Left lung (tissue), 4 donors: ENCODE measurements at regions not wholly inside any gene's neighbourhood (a gene's known extent, or its start where the extent isn't known, plus 50 kb on each side); places are given as distances from the start of the nearest gene placed in this dataset.

Experiments
- ATAC-seq: fragments of 200-7000 bp; cut with Tn5 transposase; one replicate; pipeline ENCODE4 v1.9.1; 2020; ENCODE audit warnings: moderate library complexity
- DNase-seq, 4 donors: peaks; one replicate each; pipeline ENCODE4 v3.0.0-alpha.2; 2013 to 2020
- H3K27ac ChIP-seq, 2 donors: fragments of 200-600 bp; sonication (generic) in 1 of 2; one replicate each; pipeline versions ENCODE4 v1.5.0 to v1.8.0; 2020 to 2021
- H3K27me3 ChIP-seq, 2 donors: fragments of 200-600 bp; sonication (generic) in 1 of 2; one replicate each; pipeline versions ENCODE4 v1.5.0 to v1.8.0; 2020 to 2021
- H3K36me3 ChIP-seq, 2 donors: fragments of 200-600 bp; sonication (generic) in 1 of 2; one replicate each; pipeline versions ENCODE4 v1.5.0 to v1.8.0; 2020 to 2021
- H3K4me1 ChIP-seq, 2 donors: fragments of 200-600 bp; one replicate each; pipeline ENCODE4 v1.8.0; 2021
- H3K4me3 ChIP-seq, 2 donors: fragments of 200-600 bp; sonication (generic) in 1 of 2; one replicate each; pipeline versions ENCODE4 v1.5.0 to v1.8.0; 2020 to 2021; ENCODE audit warnings: mild to moderate bottlenecking in 1 of 2
- H3K9me3 ChIP-seq, 2 donors: fragments of 200-600 bp; sonication (generic) in 1 of 2; one replicate each; pipeline versions ENCODE4 v1.5.0 to v1.8.0; 2020 to 2021
- intact Hi-C, 2 donors: fragments of 100-400 bp; cut with DNase I; formaldehyde crosslinking; loops; one replicate each; pipeline versions ENCODE4 v1.11.2 to v1.14.2; 2022
- TF ChIP-seq, protein P1 (sequence below), 2 donors: fragments of 200-600 bp; sonication (generic) in 1 of 2; IDR thresholded peaks; one replicate each; pipeline versions ENCODE4 v1.5.0 to v1.8.0; 2021; ENCODE audit warnings: antibody characterized with exemption in 2 of 2
- donor health status: DM: no; HTN: yes; CAD: no.
- donor health status: DM: no; HTN: no; CAD: no.

GRCh38 chr17:77419095-77419494, 278.3 kb downstream of the SEC14L1 start:
- Histone ChIP-seq H3K27me3 (no peaks in the 10 kb centered on the region), H3K27ac (no peak overlapping the region), H3K9me3 (no peaks in the 10 kb centered on the region), H3K4me1 (peaks cover 33 to 75% of the 10 kb centered on the region in 2 donors), H3K4me3 (no peak overlapping the region), H3K36me3 (peaks cover 0 to 18% of the 10 kb centered on the region in 2 donors)
- DNase-seq: peak in 1 of 4 donors; percentile 47
- intact Hi-C loops: no loop called here
- no peak for ATAC-seq
- TF ChIP-seq, protein P1, sequence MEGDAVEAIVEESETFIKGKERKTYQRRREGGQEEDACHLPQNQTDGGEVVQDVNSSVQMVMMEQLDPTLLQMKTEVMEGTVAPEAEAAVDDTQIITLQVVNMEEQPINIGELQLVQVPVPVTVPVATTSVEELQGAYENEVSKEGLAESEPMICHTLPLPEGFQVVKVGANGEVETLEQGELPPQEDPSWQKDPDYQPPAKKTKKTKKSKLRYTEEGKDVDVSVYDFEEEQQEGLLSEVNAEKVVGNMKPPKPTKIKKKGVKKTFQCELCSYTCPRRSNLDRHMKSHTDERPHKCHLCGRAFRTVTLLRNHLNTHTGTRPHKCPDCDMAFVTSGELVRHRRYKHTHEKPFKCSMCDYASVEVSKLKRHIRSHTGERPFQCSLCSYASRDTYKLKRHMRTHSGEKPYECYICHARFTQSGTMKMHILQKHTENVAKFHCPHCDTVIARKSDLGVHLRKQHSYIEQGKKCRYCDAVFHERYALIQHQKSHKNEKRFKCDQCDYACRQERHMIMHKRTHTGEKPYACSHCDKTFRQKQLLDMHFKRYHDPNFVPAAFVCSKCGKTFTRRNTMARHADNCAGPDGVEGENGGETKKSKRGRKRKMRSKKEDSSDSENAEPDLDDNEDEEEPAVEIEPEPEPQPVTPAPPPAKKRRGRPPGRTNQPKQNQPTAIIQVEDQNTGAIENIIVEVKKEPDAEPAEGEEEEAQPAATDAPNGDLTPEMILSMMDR (IDR thresholded peaks at IDR 0.05): no peak

GRCh38 chr17:77419547-77420094, 278.9 kb downstream of the SEC14L1 start:
- intact Hi-C loops: loop anchor here in 1 of 2 donors (10.0 kb wide), 1 partner anchor 95 kb away; no protein-coding TSS in a partner anchor
- Histone ChIP-seq H3K27me3 (no peaks in the 10 kb centered on the region), H3K9me3 (no peaks in the 10 kb centered on the region), H3K4me1 (peaks cover 39 to 80% of the 10 kb centered on the region in 2 donors), H3K27ac (no peak overlapping the region), H3K36me3 (peaks cover 0 to 18% of the 10 kb centered on the region in 2 donors), H3K4me3 (no peak overlapping the region)
- ATAC-seq: no peak
- TF ChIP-seq, protein P1 (IDR thresholded peaks at IDR 0.05): no peak
- DNase-seq: peak in 1 of 4 donors; percentile 37

DNA sequence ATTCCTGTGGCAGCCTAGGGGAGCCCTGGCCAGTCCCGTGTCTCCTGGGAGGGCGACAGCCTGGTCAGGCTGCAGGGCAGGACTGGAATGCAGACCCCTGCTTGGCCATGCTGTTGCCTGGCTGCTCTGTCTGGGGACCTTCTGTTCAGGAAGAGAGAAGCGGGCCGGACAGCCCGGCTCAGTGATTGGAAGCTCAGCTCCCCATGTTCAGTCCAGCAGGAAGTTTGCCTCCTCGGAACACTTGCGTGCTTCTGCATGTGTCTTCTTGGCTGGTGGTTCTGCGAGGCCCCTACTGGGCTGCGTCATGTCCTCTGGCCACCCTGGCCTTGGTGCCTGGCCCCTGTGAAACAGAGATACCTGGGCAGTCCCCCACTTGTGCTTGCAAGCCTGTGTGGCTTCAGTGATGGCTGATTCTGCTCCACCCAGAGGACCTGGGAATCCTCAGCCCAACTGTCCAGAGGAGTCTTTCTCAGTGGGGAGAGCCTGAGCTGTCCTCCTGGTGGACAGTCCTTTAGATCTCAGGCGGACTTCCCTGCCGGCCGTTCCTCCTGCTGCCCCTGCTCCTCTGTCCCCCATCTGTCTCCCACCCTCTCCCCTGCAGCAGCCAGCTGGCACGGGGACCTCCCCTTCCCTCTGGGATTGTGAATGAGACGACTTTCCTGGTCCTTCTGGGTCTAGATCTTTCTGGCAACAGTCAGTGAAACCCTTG, 279.5 kb downstream of the SEC14L1 start:
- Histone ChIP-seq H3K36me3 (peaks cover 0 to 18% of the 10 kb centered on the region in 2 donors), H3K4me1 (peaks cover 45 to 87% of the 10 kb centered on the region in 2 donors), H3K4me3 (no peak overlapping the region), H3K27ac (peak overlapping the region in 1 of 2 donors; percentile 51), H3K9me3 (no peaks in the 10 kb centered on the region), H3K27me3 (no peaks in the 10 kb centered on the region)
- ATAC-seq: no peak
- TF ChIP-seq, protein P1 (IDR thresholded peaks at IDR 0.05): no peak
- intact Hi-C loops: loop anchor here in 1 of 2 donors (10.0 kb wide), 1 partner anchor 95 kb away; no protein-coding TSS in a partner anchor
- peak in 1 of 4 donors; percentile 33 for DNase-seq

GRCh38 chr17:77420804-77421629, 280.2 kb downstream of the SEC14L1 start:
- ATAC-seq (peak; percentile 2), DNase-seq (peak in 1 of 4 donors; percentile 80)
- TF ChIP-seq, protein P1 (IDR thresholded peaks at IDR 0.05): no peak
- intact Hi-C loops: loop anchor here in 1 of 2 donors (10.0 kb wide), 1 partner anchor 96 kb away; no protein-coding TSS in a partner anchor
- Histone ChIP-seq H3K27me3 (no peaks in the 10 kb centered on the region), H3K4me1 (peaks cover 51 to 94% of the 10 kb centered on the region in 2 donors), H3K27ac (peak overlapping the region in 1 of 2 donors; percentile 51), H3K4me3 (no peak overlapping the region), H3K36me3 (peaks cover 0 to 18% of the 10 kb centered on the region in 2 donors), H3K9me3 (no peaks in the 10 kb centered on the region)
